HG02588 (cell line): ENCODE measurements at regions not wholly inside any gene's neighbourhood (a gene's known extent, or its start where the extent isn't known, plus 50 kb on each side); places are given as distances from the start of the nearest gene placed in this dataset.
"Not testable (repeated sequence)": the region's sequence is repeated elsewhere in the genome, so short reads cannot be mapped to it uniquely, and the experiment has no call there.

Experiments used
- ATAC-seq: cut with Tn5 transposase; IDR thresholded peaks from one replicate; pipeline ENCODE4 v1.9.1; 2021; ENCODE audit warnings: mild to moderate bottlenecking, moderate library complexity; ENCODE audit not compliant: unreplicated experiment

DNA sequence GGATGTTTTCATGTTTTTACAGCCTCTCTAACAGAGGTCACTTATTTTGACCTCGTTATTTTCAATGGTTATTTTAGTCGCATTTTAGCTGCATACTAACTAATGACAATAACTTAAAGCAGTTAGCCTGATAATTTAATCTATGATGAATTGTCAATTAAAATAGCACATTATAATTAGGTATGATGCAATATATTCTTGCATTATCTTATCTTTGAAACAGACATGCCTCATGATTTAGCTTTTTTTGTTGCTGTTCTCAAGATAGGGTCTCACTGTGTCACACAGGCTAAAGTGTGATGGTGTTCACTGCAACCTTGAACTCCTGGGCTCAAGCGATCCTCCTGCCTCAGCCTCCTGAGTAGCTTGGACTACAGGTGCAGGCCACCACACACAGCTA, 126.4 kb downstream of the KBTBD2 start:
- no peak for ATAC-seq

DNA sequence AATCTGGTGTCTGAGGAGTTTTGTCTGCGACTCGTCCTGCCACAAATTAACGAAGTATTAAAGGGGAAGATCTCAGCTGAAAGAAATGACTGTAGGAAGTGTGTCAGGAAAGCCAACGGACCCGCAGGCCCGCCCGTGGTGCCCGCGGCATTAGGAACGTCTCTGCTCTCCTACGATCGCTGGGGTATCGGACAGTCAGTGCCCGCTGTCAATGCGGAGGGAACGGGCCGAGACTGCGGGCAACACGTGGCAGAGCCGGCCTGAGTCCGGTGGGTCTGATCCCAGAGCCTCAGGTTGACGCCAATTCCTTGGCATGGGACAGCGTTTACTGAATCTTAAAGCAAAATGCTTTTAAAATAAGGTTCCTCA, 128.7 kb downstream of the KBTBD2 start:
- ATAC-seq, result no peak

DNA sequence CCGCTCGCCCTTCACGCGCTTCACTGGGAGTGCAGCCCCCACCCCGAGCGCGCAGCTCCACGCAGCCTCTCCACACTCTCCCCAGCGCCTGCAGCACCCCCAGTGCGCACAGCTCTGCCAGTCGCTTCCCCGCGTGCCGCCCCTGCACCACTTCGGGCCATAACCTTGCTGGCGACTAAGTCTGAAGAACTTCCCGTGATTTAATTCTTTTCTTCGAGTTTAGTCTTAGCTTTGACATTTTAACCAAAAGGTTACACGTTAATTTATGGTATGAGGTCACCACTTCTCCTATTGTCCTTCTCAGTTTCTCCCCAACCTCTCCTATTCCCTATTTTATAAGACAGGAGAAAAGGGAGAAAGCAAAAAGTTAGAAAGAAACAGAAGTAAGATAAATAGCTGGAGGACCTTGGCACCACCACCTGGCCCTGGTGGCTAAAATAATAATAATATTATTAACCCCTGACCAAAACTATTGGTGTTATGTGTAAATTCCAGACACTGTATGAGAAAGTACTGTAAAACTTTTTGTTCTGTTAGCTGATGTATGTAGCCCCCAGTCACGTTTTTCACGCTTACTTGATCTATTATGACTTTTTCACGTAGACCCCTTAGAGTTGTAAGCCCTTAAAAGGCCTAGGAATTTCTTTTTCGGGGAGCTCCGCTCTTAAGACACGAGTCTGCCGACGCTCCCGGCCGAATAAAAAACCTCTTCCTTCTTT, 129.2 kb downstream of the KBTBD2 start:
- ATAC-seq, result not testable (repeated sequence)

DNA sequence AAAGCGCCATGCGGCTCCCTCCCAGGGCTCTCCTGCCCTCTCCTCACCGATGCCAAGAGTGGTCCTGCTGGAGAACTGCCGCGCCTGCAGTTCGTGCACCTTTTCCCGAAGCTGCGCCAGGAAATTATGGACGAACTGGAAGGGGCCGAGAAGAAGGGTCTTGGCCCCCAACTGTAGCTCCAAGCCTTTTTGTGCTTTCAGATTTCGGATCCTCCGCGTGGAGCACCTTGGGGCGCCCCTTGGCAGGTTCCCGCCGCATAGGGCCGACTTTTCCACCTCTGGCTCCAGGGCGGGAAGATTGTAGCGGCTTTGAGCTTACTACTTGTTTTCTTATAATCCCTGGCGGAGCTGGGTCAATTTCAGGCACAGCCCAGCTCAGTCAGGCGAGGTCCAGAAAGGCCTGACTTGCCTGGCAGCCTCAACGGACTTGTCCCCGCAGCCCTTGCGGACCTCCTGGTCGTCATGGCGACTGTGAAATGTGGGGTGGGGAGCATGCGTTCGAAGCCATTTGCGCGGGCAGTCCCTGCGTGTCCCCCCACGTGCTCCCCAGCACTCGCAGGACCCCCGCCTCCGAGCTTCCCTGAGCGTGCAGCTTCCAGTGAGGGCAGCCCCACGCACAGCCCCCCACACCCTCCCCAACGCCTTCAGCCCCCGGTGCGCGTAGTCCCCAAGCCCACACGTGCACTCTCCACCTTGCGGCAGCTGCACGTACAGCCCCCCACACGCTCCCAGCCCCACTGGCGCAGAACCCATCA, 129.9 kb downstream of the KBTBD2 start:
- no peak for ATAC-seq

DNA sequence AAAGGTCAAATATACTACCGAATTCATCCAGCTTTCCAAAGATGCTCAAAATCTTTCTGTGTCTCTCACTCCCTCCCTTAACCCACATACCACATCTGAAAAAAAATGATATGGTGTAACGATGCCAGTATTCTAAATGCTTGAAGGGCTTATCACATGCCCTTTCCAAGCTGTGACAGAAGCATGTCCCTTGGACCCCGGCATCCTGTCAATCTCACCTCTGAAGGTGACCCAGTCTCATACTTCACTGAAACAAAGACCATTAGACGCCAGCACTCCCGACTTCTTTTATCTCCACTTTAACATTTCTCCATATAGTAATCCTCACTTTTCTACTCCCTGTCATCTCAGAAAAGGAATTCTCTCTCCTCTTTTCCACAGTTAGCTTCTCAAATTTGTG, 130.8 kb downstream of the KBTBD2 start:
- not testable (repeated sequence) for ATAC-seq

- not testable (repeated sequence) for ATAC-seq
Measured at GRCh38 chr7:32759859-32760258, 131.7 kb downstream of the KBTBD2 start.

DNA sequence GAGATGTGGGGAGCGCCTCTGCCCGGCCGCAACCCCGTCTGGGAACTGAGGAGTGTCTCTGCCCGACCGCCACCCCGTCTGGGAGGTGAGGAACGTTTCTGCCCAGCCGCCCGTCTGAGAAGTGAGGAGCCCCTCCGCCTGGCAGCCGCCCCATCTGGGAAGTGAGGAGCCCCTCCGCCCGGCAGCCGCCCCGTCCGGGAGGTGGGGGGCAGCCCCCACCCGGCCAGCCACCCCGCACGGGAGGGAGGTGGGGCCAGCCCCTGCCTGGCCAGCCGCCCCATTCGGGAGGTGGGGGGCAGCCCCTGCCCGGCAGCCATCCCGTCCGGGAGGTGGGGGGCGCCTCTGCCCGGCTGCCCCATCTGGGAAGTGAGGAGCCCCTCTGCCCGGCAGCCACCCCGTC, 137.7 kb downstream of the KBTBD2 start:
- ATAC-seq, result not testable (repeated sequence)

DNA sequence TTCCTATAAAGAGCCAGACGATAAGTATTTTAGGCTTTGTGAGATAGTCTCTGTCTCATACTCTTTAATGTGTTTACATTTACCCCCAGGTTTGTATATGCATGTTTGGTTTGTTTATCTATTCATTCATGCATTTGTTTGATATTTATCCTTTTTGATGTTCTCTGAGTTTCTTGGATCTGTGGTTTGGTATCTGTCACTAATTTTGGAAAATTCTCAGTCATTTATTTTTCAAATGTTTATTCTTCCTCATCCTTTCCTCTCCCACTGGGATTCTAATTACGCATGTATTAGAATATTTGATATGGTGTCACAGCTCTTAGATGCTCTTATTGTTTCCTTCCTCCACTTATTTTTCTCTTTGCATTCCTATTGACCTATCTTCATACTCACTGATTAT, 143.2 kb downstream of the KBTBD2 start:
- ATAC-seq, result not testable (repeated sequence)

DNA sequence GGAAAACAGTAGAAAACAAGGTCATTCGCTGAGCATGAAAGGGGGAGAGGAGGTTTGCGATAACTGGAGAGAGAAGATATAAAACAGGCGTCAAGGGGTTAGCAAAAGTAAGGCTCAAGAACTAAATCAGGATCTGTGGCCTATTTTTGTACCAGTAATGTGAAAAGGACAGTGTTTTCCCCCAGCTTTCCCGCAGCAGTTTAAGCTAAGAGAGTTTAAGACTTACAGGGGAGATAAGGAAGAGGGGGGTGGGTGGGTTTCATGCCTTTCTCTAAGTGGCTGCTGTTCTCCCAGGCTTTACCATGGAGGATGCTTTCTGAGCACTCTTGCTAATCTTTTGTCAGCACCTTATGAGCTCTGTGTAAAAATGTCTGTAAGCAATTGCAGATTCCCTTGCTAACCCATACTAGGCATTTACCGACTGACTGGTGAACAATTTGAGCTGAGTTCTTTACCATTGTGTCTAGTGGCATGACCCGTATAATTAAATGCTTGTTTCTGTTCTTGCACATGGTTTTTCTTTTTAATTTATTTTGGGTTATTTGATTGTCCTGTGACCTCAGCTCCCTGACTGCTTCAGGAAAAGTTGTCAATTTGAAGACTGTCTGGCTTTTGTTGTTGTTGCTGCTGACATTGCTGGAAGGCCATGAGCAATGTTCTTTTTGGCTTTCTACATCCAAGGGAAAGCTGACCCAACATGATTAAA, 144.0 kb downstream of the KBTBD2 start:
- not testable (repeated sequence) for ATAC-seq

DNA sequence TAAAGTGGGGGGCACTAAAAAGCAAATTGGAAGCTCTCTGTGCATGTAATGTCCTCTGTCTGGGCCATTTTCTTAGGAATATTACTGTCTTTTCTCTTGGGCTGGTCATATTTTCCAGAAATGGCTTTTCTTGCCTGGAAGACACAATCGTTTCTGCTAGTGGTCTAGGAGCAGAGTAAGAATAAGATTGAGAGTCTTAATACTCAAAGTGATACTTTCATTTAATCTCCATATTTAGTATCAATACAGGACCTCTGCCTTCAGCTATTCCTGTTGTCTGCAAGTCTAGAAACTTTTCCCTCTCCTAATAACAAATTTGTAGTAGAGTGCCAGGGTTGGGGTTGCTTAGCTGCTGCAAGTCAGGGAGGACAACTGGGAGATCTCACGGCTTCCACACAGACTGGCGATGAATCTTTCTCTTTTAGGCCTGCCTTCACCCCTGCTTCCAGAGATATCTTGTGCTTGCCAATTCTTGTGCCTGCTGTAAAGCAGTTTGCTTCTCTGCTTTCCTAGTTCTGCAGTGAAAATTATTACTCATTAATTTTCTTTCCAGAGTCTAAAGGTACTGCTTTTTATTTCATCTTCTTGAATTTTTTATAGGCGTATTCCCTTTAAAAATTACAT, 149.6 kb downstream of the KBTBD2 start:
- ATAC-seq, result not testable (repeated sequence)

GRCh38 chr7:32739749-32740148, 151.8 kb downstream of the KBTBD2 start:
- not testable (repeated sequence) for ATAC-seq

- ATAC-seq, result not testable (repeated sequence)
Measured at GRCh38 chr7:32738390-32738789, 153.2 kb downstream of the KBTBD2 start.

DNA sequence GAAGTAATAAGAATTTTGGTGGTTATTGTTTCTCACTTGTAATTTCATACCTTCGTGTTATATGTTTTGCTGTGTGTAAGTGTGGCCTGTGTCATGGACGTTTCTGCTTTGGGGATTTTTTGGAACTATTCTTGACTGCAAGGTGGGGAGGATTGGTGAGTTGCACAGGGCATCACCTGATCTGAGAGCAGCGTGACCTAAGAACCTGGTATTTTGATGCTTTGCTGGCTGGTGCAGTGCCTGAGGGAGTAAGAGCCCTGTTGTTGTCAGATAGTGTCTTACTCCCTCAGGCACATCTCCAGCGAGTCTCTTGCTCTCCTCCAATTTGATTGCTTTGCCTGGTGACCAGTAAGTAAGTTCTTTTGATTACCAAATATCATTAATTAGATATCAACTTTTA, 158.8 kb downstream of the KBTBD2 start:
- not testable (repeated sequence) for ATAC-seq

GRCh38 chr7:32729335-32729675, 162.3 kb downstream of the KBTBD2 start:
- not testable (repeated sequence) for ATAC-seq

DNA sequence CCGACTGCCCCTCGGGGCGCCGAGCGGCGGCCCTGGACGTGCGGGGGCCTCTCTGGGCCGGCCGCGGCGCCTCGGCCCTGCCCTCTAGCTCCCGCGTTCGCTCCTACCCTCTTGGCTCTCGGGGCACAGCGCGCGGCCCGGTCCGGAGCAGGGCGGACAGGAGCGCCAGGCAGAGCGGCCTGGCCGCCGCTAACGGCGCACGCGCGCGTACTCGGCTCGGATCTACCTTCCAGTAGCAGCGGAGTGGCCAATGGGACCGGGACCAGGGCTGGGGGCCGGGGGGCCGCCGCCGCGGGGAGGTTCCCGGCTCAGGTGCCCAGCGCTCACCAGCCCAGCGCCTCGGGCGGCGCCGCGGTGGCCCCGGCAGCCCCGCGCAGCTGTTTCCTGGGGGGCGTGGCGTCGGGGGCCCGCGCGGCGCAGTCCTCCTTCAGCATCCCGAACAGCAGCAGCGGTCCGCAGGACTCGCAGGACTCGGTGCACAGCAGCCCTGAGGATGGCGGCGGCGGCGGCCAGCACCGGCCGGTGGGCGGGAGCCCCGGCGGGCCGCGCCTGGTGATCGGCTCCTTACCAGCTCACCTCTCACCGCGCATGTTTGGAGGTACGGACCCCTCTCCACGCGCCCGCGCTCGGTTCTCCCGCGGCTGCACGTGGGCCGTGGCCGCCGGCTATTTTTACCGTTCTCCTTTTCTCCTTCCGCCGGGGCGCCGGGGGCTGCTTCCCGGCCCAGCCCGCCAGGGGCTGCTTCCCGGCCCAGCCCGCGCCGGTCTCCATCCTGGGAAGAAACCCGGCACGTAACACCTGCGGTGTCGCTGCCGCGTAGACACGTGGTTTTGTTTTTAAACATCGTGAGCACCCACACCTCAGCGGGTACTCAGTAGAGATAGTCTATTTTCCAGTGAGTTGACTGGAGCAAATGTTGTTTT, 162.9 kb downstream of the KBTBD2 start:
- peak; percentile 77 for ATAC-seq

DNA sequence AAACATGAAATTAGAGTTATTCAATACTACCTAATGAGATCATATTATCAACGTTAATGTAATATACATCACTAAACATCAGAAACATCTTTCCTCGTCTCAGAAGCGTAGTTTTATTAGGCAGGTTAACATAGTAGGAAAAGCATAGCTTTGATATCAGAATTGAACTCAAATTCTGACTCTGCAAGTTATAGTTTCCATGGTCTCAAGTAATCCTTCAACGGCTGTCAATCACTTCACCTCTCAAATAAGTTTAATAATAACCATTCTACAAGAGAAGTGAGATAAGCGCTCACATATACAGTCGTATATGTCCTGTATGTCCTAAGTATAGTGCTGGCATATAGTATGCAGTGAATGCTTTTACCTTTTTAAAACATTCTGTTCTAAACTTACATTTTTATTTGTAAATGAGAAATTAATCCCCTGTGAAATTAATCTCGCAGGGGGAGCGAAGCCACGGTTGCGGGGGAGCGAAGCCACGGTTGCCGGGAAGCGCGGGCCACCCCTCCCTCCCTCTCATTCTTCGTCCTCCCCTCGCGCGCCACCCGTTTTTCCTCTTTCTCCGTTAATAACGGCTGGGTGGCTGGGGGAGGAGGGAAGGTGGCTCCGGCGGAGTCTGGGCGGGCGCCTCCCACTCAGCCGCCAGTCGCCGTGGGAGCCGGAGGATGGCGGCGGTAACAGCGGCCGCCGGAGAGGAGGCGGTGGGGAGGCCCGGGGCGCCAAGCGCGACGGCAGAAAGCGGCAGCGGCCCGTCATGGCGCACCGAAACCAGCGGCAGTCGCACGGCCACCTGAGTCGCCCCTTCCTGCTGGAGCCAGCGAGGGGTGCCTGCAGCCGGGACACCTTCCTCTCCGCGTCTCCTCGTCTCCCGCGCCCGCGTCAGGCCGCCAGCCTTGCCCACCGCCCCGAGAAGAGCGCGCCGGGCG, 163.8 kb downstream of the KBTBD2 start:
- ATAC-seq, result peak; percentile 59

DNA sequence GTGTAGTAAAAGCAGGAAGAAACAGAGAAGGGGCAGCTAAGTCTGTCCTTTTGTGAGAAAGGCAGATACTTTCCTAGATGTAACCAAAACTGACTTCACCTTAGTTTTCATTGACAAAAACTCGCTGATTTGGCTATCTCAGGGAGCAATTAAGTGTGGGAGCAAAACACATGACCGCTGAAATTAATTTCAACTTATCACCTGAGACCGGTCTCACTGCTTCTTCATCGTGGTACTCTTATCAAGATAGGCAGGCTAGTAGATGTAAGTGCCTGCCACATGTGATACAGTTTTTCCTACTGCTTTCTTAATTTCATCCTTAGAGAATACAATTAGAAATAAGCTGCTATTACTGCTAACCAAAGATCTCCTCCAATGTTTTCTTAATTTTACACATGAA, 168.7 kb downstream of the KBTBD2 start:
- ATAC-seq, result not testable (repeated sequence)

- no peak for ATAC-seq
Measured at GRCh38 chr7:32694182-32694581, 197.4 kb downstream of the KBTBD2 start.
